WTC11 (cell line): ENCODE measurements at regions not wholly inside any gene's neighbourhood (a gene's known extent, or its start where the extent isn't known, plus 50 kb on each side); places are given as distances from the start of the nearest gene placed in this dataset.

Source experiments
- ATAC-seq: fragments of 200-7000 bp; cut with Tn5 transposase; 2 replicates; pipeline ENCODE4 v1.10.0; 2021; ENCODE audit warnings: mild to moderate bottlenecking, moderate library complexity
- CTCF ChIA-PET: fragments of 300-600 bp; sonication (Branson Sonifier 250); formaldehyde crosslinking; loops from one replicate; lab custom pipeline; 2021; ENCODE audit warnings: antibody characterized with exemption; lab: Charles Lee
- POLR2A ChIA-PET: fragments of 350-600 bp; sonication (Branson Sonifier 250); formaldehyde crosslinking; loops from one replicate; lab custom pipeline; 2021; ENCODE audit warnings: antibody characterized with exemption; lab: Charles Lee
- DNase-seq: peaks from one replicate; pipeline ENCODE4 v3.0.0; 2021; ENCODE audit warnings: low spot score
- H3K27ac Mint-ChIP-seq: 2 replicates; pipeline ENCODE4 v1.8.0; 2021; ENCODE audit warnings: mixed read lengths
- H3K27me3 Mint-ChIP-seq: 2 replicates; pipeline ENCODE4 v1.8.0; 2021; ENCODE audit warnings: low read depth, mild to moderate bottlenecking, moderate library complexity, mixed read lengths
- H3K36me3 Mint-ChIP-seq: 2 replicates; pipeline ENCODE4 v1.8.0; 2021; ENCODE audit warnings: mixed read lengths
- H3K4me1 Mint-ChIP-seq: 2 replicates; pipeline ENCODE4 v1.8.0; 2022; ENCODE audit warnings: mixed read lengths
- H3K4me3 Mint-ChIP-seq: 2 replicates; pipeline ENCODE4 v1.8.0; 2021; ENCODE audit warnings: mild to moderate bottlenecking, moderate library complexity, mixed read lengths
- H3K9me3 Mint-ChIP-seq: 2 replicates; pipeline ENCODE4 v1.8.0; 2021; ENCODE audit warnings: mixed read lengths
- GABPB1 ChIP-seq: sonication (generic); formaldehyde crosslinking; IDR thresholded peaks from 2 replicates; pipeline ENCODE4 v1.8.1; 2023; ENCODE audit warnings: mild to moderate bottlenecking, missing genetic modification reagents
- RELA ChIP-seq: sonication (generic); formaldehyde crosslinking; IDR thresholded peaks from 2 replicates; pipeline ENCODE4 v1.8.1; 2022; ENCODE audit warnings: missing genetic modification reagents, mild to moderate bottlenecking, borderline replicate concordance
- SP1 ChIP-seq: sonication (generic); formaldehyde crosslinking; conservative IDR thresholded peaks from 2 replicates; pipeline ENCODE4 v1.8.1; 2022; ENCODE audit warnings: missing genetic modification reagents
- TEAD1 ChIP-seq: sonication (generic); formaldehyde crosslinking; IDR thresholded peaks from 2 replicates; pipeline ENCODE4 v1.8.0; 2022; ENCODE audit warnings: mild to moderate bottlenecking, missing genetic modification reagents
- ZNF263 ChIP-seq: sonication (generic); formaldehyde crosslinking; IDR thresholded peaks from 2 replicates; pipeline ENCODE4 v1.8.1; 2022; ENCODE audit warnings: low read depth, mild to moderate bottlenecking, moderate library complexity, missing genetic modification reagents
- TF ChIP-seq, protein P1 (sequence below): sonication (generic); formaldehyde crosslinking; IDR thresholded peaks from 2 replicates; pipeline ENCODE4 v1.8.0; 2023; ENCODE audit warnings: missing genetic modification reagents, mild to moderate bottlenecking, borderline replicate concordance
- TF ChIP-seq, protein P2 (sequence below): sonication (generic); formaldehyde crosslinking; IDR thresholded peaks from 2 replicates; pipeline ENCODE4 v1.8.1; 2022; ENCODE audit warnings: missing genetic modification reagents, borderline replicate concordance
- TF ChIP-seq, protein P3 (sequence below): sonication (generic); formaldehyde crosslinking; IDR thresholded peaks from 2 replicates; pipeline ENCODE4 v1.8.1; 2023; ENCODE audit warnings: mild to moderate bottlenecking, missing genetic modification reagents, moderate library complexity
- TF ChIP-seq, protein P4 (sequence below): fragments of 250-450 bp; sonication (Bioruptor Pico); IDR thresholded peaks from 2 replicates; pipeline ENCODE4 v1.9.0; 2021; ENCODE audit warnings: mild to moderate bottlenecking, borderline replicate concordance
- TF ChIP-seq, protein P5 (sequence below): fragments of 250-450 bp; sonication (Bioruptor Pico); conservative IDR thresholded peaks from 2 replicates; pipeline ENCODE4 v1.9.0; 2021; ENCODE audit warnings: mild to moderate bottlenecking
- TF ChIP-seq, protein P6 (sequence below): sonication (generic); formaldehyde crosslinking; IDR thresholded peaks from 2 replicates; pipeline ENCODE4 v1.8.1; 2022; ENCODE audit warnings: mild to moderate bottlenecking, missing genetic modification reagents, moderate library complexity, borderline replicate concordance

DNA sequence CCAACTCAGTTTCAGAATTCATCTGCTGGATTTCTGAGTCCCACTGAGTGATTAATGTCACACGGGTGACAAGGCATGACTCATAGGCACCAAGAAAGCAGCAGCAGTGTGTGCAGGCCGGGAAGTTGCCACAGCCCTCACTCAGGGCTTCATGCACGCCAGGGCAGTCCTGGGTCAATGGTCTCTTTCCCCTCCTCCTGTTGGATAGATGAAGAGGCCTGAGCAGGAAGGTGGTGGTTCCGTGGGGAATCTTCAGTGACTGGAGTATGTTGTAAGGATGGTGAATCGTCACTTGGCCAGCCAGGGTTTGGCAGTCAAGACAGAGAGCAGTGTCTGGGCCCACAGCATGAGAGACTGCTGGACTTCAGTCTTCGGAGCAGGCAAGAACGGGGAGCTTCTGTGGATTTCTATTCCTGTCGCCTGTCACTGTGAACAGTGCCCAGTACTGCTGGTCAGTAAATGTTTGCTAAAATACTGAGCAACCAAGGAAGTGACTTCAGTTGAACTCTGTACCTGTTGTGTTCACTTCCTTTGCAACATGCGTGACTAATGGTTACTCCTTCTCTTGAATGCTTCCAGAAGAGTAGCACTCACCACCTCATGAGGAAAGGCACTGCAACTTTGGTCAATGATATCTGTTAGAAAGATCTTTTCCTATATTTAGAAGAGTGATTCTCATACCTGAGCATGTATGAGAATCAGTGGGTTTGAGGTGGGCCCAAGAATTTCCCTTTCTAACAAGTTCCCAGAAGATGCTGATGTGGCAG, 62.0 kb upstream of the CD93 start:
- TF ChIP-seq GABPB1 (CRISPR knock-in tag), result peak; percentile 72
- TF ChIP-seq, protein P1, sequence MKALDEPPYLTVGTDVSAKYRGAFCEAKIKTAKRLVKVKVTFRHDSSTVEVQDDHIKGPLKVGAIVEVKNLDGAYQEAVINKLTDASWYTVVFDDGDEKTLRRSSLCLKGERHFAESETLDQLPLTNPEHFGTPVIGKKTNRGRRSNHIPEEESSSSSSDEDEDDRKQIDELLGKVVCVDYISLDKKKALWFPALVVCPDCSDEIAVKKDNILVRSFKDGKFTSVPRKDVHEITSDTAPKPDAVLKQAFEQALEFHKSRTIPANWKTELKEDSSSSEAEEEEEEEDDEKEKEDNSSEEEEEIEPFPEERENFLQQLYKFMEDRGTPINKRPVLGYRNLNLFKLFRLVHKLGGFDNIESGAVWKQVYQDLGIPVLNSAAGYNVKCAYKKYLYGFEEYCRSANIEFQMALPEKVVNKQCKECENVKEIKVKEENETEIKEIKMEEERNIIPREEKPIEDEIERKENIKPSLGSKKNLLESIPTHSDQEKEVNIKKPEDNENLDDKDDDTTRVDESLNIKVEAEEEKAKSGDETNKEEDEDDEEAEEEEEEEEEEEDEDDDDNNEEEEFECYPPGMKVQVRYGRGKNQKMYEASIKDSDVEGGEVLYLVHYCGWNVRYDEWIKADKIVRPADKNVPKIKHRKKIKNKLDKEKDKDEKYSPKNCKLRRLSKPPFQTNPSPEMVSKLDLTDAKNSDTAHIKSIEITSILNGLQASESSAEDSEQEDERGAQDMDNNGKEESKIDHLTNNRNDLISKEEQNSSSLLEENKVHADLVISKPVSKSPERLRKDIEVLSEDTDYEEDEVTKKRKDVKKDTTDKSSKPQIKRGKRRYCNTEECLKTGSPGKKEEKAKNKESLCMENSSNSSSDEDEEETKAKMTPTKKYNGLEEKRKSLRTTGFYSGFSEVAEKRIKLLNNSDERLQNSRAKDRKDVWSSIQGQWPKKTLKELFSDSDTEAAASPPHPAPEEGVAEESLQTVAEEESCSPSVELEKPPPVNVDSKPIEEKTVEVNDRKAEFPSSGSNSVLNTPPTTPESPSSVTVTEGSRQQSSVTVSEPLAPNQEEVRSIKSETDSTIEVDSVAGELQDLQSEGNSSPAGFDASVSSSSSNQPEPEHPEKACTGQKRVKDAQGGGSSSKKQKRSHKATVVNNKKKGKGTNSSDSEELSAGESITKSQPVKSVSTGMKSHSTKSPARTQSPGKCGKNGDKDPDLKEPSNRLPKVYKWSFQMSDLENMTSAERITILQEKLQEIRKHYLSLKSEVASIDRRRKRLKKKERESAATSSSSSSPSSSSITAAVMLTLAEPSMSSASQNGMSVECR (CRISPR knock-in tag), result no peak
- ChIA-PET CTCF (no interaction called here), POLR2A (no interaction called here)
- peaks cover 6% of the 10 kb centered on the region for H3K4me1 Mint-ChIP-seq
- DNase-seq, result no peak
- H3K36me3 Mint-ChIP-seq, result no peaks in the 10 kb centered on the region
- ATAC-seq, result no peak
- peaks cover 13% of the 10 kb centered on the region for H3K9me3 Mint-ChIP-seq
- no peak overlapping the region for H3K27ac Mint-ChIP-seq
- H3K27me3 Mint-ChIP-seq, result no peaks in the 10 kb centered on the region
- no peak overlapping the region for H3K4me3 Mint-ChIP-seq

DNA sequence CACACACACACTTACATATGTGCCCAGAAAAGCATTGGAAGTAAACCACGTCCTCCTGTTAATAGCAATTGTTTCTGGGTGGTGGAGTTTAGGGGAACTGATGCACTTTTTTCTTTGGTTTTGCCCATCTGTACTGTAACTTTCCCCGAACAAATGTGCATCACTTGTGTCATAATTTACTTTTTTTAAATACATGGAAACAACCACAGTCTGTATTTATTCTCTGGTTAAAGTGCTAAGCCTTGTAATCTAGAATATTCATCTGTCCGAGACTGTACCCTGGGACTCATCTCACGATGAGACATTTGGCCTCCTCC, 61.5 kb upstream of the CD93 start:
- ATAC-seq (no peak), DNase-seq (no peak)
- H3K4me3 Mint-ChIP-seq, result no peak overlapping the region
- peaks cover 6% of the 10 kb centered on the region for H3K4me1 Mint-ChIP-seq
- H3K9me3 Mint-ChIP-seq, result peaks cover 13% of the 10 kb centered on the region
- POLR2A ChIA-PET, result no interaction called here
- no peak overlapping the region for H3K27ac Mint-ChIP-seq
- CTCF ChIA-PET, result no interaction called here
- H3K36me3 Mint-ChIP-seq, result no peaks in the 10 kb centered on the region
- no peaks in the 10 kb centered on the region for H3K27me3 Mint-ChIP-seq
- TF ChIP-seq ZNF263 (CRISPR knock-in tag) (no peak), RELA (no peak), TEAD1 (no peak)
- TF ChIP-seq, protein P2, sequence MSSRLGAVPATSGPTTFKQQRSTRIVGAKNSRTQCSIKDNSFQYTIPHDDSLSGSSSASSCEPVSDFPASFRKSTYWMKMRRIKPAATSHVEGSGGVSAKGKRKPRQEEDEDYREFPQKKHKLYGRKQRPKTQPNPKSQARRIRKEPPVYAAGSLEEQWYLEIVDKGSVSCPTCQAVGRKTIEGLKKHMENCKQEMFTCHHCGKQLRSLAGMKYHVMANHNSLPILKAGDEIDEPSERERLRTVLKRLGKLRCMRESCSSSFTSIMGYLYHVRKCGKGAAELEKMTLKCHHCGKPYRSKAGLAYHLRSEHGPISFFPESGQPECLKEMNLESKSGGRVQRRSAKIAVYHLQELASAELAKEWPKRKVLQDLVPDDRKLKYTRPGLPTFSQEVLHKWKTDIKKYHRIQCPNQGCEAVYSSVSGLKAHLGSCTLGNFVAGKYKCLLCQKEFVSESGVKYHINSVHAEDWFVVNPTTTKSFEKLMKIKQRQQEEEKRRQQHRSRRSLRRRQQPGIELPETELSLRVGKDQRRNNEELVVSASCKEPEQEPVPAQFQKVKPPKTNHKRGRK (CRISPR knock-in tag), result no peak
- TF ChIP-seq, all 79 proteins: peak for 0

DNA sequence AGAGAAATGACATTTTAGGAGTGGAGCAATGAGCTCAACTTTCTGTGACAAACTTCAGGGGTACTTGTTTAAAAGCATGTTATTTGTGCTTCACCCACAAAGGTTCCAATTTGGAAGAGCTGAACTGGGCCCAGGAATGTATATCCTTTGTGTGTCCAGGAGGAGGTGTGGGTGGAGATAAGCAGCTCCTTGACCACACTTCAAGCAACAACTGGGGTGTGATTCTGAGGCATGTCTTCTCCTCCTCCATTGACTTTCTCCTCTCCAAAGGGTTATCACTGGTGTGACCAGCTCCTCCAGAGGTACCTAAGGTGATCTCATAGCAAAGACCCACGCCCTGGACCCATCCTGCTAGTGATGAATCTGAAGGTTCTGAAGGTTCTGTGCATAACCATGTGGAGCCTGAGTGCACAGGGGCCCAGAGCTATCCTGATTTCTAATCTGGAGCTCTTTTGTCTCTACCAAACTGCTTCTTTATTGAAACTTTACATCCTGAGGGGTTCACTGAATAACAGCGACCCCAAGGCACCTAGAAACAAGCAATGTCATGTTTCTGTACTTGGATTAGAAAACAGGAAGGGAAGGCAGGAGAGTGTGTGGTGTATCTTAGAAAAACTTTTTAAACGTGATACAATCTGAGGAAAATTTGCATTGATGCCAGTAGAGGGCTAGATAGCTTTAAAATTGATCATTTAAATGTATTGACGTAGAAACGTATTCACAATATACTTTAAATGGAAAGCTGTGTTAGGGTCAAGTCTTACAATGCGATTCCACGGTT, 60.9 kb upstream of the CD93 start:
- CTCF ChIA-PET, result interaction anchor here (1.0 kb wide), 1 partner anchor 54 kb away, joined by 4 read pairs; no protein-coding TSS in a partner anchor
- TF ChIP-seq, protein P3, sequence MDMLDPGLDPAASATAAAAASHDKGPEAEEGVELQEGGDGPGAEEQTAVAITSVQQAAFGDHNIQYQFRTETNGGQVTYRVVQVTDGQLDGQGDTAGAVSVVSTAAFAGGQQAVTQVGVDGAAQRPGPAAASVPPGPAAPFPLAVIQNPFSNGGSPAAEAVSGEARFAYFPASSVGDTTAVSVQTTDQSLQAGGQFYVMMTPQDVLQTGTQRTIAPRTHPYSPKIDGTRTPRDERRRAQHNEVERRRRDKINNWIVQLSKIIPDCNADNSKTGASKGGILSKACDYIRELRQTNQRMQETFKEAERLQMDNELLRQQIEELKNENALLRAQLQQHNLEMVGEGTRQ, result no peak
- TF ChIP-seq, protein P4, sequence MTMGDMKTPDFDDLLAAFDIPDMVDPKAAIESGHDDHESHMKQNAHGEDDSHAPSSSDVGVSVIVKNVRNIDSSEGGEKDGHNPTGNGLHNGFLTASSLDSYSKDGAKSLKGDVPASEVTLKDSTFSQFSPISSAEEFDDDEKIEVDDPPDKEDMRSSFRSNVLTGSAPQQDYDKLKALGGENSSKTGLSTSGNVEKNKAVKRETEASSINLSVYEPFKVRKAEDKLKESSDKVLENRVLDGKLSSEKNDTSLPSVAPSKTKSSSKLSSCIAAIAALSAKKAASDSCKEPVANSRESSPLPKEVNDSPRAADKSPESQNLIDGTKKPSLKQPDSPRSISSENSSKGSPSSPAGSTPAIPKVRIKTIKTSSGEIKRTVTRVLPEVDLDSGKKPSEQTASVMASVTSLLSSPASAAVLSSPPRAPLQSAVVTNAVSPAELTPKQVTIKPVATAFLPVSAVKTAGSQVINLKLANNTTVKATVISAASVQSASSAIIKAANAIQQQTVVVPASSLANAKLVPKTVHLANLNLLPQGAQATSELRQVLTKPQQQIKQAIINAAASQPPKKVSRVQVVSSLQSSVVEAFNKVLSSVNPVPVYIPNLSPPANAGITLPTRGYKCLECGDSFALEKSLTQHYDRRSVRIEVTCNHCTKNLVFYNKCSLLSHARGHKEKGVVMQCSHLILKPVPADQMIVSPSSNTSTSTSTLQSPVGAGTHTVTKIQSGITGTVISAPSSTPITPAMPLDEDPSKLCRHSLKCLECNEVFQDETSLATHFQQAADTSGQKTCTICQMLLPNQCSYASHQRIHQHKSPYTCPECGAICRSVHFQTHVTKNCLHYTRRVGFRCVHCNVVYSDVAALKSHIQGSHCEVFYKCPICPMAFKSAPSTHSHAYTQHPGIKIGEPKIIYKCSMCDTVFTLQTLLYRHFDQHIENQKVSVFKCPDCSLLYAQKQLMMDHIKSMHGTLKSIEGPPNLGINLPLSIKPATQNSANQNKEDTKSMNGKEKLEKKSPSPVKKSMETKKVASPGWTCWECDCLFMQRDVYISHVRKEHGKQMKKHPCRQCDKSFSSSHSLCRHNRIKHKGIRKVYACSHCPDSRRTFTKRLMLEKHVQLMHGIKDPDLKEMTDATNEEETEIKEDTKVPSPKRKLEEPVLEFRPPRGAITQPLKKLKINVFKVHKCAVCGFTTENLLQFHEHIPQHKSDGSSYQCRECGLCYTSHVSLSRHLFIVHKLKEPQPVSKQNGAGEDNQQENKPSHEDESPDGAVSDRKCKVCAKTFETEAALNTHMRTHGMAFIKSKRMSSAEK (CRISPR knock-in tag), result no peak
- TF ChIP-seq, protein P5, sequence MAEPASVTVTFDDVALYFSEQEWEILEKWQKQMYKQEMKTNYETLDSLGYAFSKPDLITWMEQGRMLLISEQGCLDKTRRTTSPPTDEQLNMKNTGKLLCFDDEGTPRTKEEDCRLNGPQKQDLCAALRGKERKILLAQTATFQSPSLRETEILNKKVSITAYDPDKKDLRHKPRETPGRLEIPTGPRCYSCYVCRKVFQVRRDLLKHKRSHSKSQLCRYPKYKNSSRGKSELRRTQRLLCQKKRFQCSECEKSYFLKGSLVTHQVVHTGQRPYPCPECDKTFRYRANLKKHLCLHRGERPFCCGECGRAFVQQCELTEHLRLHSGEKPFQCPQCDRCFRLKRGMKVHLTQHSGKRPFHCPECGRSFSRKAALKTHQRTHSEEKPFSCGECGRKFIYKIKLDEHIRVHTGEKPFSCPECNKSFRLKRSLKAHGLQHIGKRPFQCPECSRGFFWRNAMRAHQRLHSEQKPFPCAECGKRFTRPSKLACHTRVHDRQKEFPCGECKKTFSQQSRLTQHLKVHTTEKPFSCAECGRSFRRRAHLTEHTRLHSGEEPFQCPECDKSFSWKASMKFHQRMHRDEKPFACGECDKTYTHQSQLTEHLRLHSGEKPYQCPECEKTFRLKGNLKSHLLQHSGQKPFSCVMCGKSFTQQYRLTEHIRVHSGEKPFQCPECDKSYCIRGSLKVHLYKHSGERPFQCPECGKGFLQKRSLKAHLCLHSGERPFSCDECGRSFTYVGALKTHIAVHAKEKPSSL (CRISPR knock-in tag), result no peak
- no peak for TF ChIP-seq SP1
- TF ChIP-seq, protein P6, sequence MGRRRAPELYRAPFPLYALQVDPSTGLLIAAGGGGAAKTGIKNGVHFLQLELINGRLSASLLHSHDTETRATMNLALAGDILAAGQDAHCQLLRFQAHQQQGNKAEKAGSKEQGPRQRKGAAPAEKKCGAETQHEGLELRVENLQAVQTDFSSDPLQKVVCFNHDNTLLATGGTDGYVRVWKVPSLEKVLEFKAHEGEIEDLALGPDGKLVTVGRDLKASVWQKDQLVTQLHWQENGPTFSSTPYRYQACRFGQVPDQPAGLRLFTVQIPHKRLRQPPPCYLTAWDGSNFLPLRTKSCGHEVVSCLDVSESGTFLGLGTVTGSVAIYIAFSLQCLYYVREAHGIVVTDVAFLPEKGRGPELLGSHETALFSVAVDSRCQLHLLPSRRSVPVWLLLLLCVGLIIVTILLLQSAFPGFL (CRISPR knock-in tag), result no peak

More for the DNA sequence above, 60.9 kb upstream of the CD93 start:
- Mint-ChIP-seq H3K36me3 (no peaks in the 10 kb centered on the region), H3K9me3 (peaks cover 13% of the 10 kb centered on the region), H3K27me3 (no peaks in the 10 kb centered on the region), H3K4me3 (no peak overlapping the region), H3K4me1 (peaks cover 6% of the 10 kb centered on the region), H3K27ac (no peak overlapping the region)
- POLR2A ChIA-PET, result no interaction called here
- no peak for DNase-seq
- ATAC-seq, result no peak
